BLaER1 (cell line): ENCODE measurements at regions not wholly inside any gene's neighbourhood (a gene's known extent, or its start where the extent isn't known, plus 50 kb on each side); places are given as distances from the start of the nearest gene placed in this dataset.

Source experiments
- H3K27ac ChIP-seq: shearing (Covaris generic); formaldehyde crosslinking; 2 replicates; pipeline ENCODE4 v1.8.1; 2022
- H3K27me3 ChIP-seq: shearing (Covaris generic); formaldehyde crosslinking; 2 replicates; pipeline ENCODE4 v1.8.1; 2022
- H3K36me3 ChIP-seq: shearing (Covaris generic); formaldehyde crosslinking; 2 replicates; pipeline ENCODE4 v1.8.1; 2022
- H3K4me1 ChIP-seq: shearing (Covaris generic); formaldehyde crosslinking; 2 replicates; pipeline ENCODE4 v1.8.1; 2022
- H3K4me2 ChIP-seq: shearing (Covaris generic); formaldehyde crosslinking; 2 replicates; pipeline ENCODE4 v1.8.1; 2022
- H3K4me3 ChIP-seq: shearing (Covaris generic); formaldehyde crosslinking; 2 replicates; pipeline ENCODE4 v1.8.1; 2022
- H3K9ac ChIP-seq: shearing (Covaris generic); formaldehyde crosslinking; 2 replicates; pipeline ENCODE4 v1.8.1; 2022
- H3K9me3 ChIP-seq: shearing (Covaris generic); formaldehyde crosslinking; 2 replicates; pipeline ENCODE4 v1.8.1; 2022
- H4K20me1 ChIP-seq: shearing (Covaris generic); formaldehyde crosslinking; 2 replicates; pipeline ENCODE4 v1.8.1; 2022
- Cebpa-rat ChIP-seq: shearing (Covaris generic); IDR thresholded peaks from 2 replicates; pipeline ENCODE4 v1.8.1; 2022

- H3K9me3 ChIP-seq: peaks cover 11% of the 10 kb centered on the region
- no peak overlapping the region for H3K27ac ChIP-seq
- H4K20me1 ChIP-seq: no peaks in the 10 kb centered on the region
- no peaks in the 10 kb centered on the region for H3K36me3 ChIP-seq
- H3K27me3 ChIP-seq: no peaks in the 10 kb centered on the region
- TF ChIP-seq Cebpa-rat: no peak
- no peak overlapping the region for H3K9ac ChIP-seq
- no peaks in the 10 kb centered on the region for H3K4me1 ChIP-seq
- no peak overlapping the region for H3K4me3 ChIP-seq
- H3K4me2 ChIP-seq: no peak overlapping the region
Observed at GRCh38 chr4:14695095-14695845, 307.0 kb upstream of the CPEB2 start.

GRCh38 chr4:14700083-14700482 is 302.2 kb upstream of the CPEB2 start:
- H3K4me3 ChIP-seq: no peak overlapping the region
- H3K27ac ChIP-seq: no peak overlapping the region
- H3K36me3 ChIP-seq: no peaks in the 10 kb centered on the region
- no peaks in the 10 kb centered on the region for H3K4me1 ChIP-seq
- no peak overlapping the region for H3K4me2 ChIP-seq
- no peak overlapping the region for H3K9ac ChIP-seq
- H4K20me1 ChIP-seq: no peaks in the 10 kb centered on the region
- H3K27me3 ChIP-seq: no peaks in the 10 kb centered on the region
- no peaks in the 10 kb centered on the region for H3K9me3 ChIP-seq
- no peak for TF ChIP-seq Cebpa-rat

- no peak overlapping the region for H3K4me2 ChIP-seq
- H3K4me3 ChIP-seq: no peak overlapping the region
- no peaks in the 10 kb centered on the region for H3K9me3 ChIP-seq
- TF ChIP-seq Cebpa-rat: no peak
- no peak overlapping the region for H3K9ac ChIP-seq
- H3K27ac ChIP-seq: no peak overlapping the region
- H4K20me1 ChIP-seq: no peaks in the 10 kb centered on the region
- H3K27me3 ChIP-seq: no peaks in the 10 kb centered on the region
- no peaks in the 10 kb centered on the region for H3K4me1 ChIP-seq
- no peaks in the 10 kb centered on the region for H3K36me3 ChIP-seq
Observed at GRCh38 chr4:14700544-14700943, 301.7 kb upstream of the CPEB2 start.

GRCh38 chr4:14701389-14701788 is 300.9 kb upstream of the CPEB2 start:
- H4K20me1 ChIP-seq: no peaks in the 10 kb centered on the region
- H3K9me3 ChIP-seq: no peaks in the 10 kb centered on the region
- H3K27ac ChIP-seq: no peak overlapping the region
- no peaks in the 10 kb centered on the region for H3K4me1 ChIP-seq
- H3K9ac ChIP-seq: no peak overlapping the region
- H3K27me3 ChIP-seq: no peaks in the 10 kb centered on the region
- H3K4me2 ChIP-seq: no peak overlapping the region
- TF ChIP-seq Cebpa-rat: no peak
- no peak overlapping the region for H3K4me3 ChIP-seq
- H3K36me3 ChIP-seq: no peaks in the 10 kb centered on the region

- H4K20me1 ChIP-seq: no peaks in the 10 kb centered on the region
- H3K4me2 ChIP-seq: no peak overlapping the region
- H3K9ac ChIP-seq: no peak overlapping the region
- no peaks in the 10 kb centered on the region for H3K36me3 ChIP-seq
- H3K27me3 ChIP-seq: no peaks in the 10 kb centered on the region
- no peaks in the 10 kb centered on the region for H3K4me1 ChIP-seq
- no peaks in the 10 kb centered on the region for H3K9me3 ChIP-seq
- H3K4me3 ChIP-seq: no peak overlapping the region
- no peak overlapping the region for H3K27ac ChIP-seq
- TF ChIP-seq Cebpa-rat: no peak
Observed at GRCh38 chr4:14701896-14702295, 300.4 kb upstream of the CPEB2 start.

- H3K9me3 ChIP-seq: no peaks in the 10 kb centered on the region
Observed at GRCh38 chr4:14708574-14708973, 293.7 kb upstream of the CPEB2 start.

GRCh38 chr4:14711259-14711658 is 291.0 kb upstream of the CPEB2 start:
- Histone ChIP-seq H4K20me1 (no peaks in the 10 kb centered on the region), H3K9ac (no peak overlapping the region), H3K4me2 (no peak overlapping the region), H3K27me3 (no peaks in the 10 kb centered on the region), H3K36me3 (no peaks in the 10 kb centered on the region), H3K27ac (no peak overlapping the region), H3K4me1 (no peaks in the 10 kb centered on the region), H3K4me3 (no peak overlapping the region), H3K9me3 (no peaks in the 10 kb centered on the region)
- no peak for TF ChIP-seq Cebpa-rat

More at GRCh38 chr4:14708574-14708973, 293.7 kb upstream of the CPEB2 start:
- H3K4me3 ChIP-seq: no peak overlapping the region
- no peaks in the 10 kb centered on the region for H3K36me3 ChIP-seq
- no peak for TF ChIP-seq Cebpa-rat
- no peak overlapping the region for H3K4me2 ChIP-seq
- no peaks in the 10 kb centered on the region for H4K20me1 ChIP-seq
- no peak overlapping the region for H3K9ac ChIP-seq
- H3K27ac ChIP-seq: no peak overlapping the region
- H3K4me1 ChIP-seq: no peaks in the 10 kb centered on the region
- H3K27me3 ChIP-seq: no peaks in the 10 kb centered on the region

GRCh38 chr4:14716691-14717090 is 285.6 kb upstream of the CPEB2 start:
- H3K9me3 ChIP-seq: no peaks in the 10 kb centered on the region
- H3K4me2 ChIP-seq: no peak overlapping the region
- H3K27ac ChIP-seq: no peak overlapping the region
- no peak for TF ChIP-seq Cebpa-rat
- no peaks in the 10 kb centered on the region for H3K27me3 ChIP-seq
- H4K20me1 ChIP-seq: no peaks in the 10 kb centered on the region
- no peaks in the 10 kb centered on the region for H3K4me1 ChIP-seq
- no peaks in the 10 kb centered on the region for H3K36me3 ChIP-seq
- no peak overlapping the region for H3K9ac ChIP-seq
- H3K4me3 ChIP-seq: no peak overlapping the region

- Histone ChIP-seq H3K27ac (no peak overlapping the region), H3K4me1 (no peaks in the 10 kb centered on the region), H3K4me2 (no peak overlapping the region), H3K36me3 (no peaks in the 10 kb centered on the region), H3K9me3 (no peaks in the 10 kb centered on the region), H3K4me3 (no peak overlapping the region), H3K9ac (no peak overlapping the region), H4K20me1 (no peaks in the 10 kb centered on the region), H3K27me3 (no peaks in the 10 kb centered on the region)
- no peak for TF ChIP-seq Cebpa-rat
Observed at GRCh38 chr4:14719053-14719452, 283.2 kb upstream of the CPEB2 start.

- Histone ChIP-seq H3K9ac (no peak overlapping the region), H3K27me3 (no peaks in the 10 kb centered on the region), H3K36me3 (no peaks in the 10 kb centered on the region), H3K4me2 (no peak overlapping the region), H3K4me3 (no peak overlapping the region), H3K4me1 (no peaks in the 10 kb centered on the region), H4K20me1 (no peaks in the 10 kb centered on the region), H3K27ac (no peak overlapping the region), H3K9me3 (no peaks in the 10 kb centered on the region)
- TF ChIP-seq Cebpa-rat: no peak
Observed at GRCh38 chr4:14726441-14726840, 275.8 kb upstream of the CPEB2 start.
